Aorta (tissue), 5 donors: ENCODE measurements at regions not wholly inside any gene's neighbourhood (a gene's known extent, or its start where the extent isn't known, plus 50 kb on each side); places are given as distances from the start of the nearest gene placed in this dataset.

Source experiments
- ATAC-seq: fragments of 200-7000 bp; cut with Tn5 transposase; one replicate; pipeline ENCODE4 v1.9.1; 2022; ENCODE audit warnings: moderate library complexity; ENCODE audit not compliant: low FRiP score
- DNase-seq, 2 donors: peaks; one replicate each; pipeline ENCODE4 v3.0.0-alpha.2; 2020
- H3K27ac ChIP-seq, 2 donors: one replicate each; pipeline ENCODE4 v1.5.1; 2013; ENCODE audit warnings: low read length in 2 of 2, mild to moderate bottlenecking in 2 of 2, moderate library complexity in 2 of 2, control low read depth in 1 of 2, inconsistent platforms in 1 of 2, low read depth in 1 of 2
- H3K27me3 ChIP-seq, 2 donors: one replicate each; pipeline ENCODE4 v1.6.1; 2013; ENCODE audit warnings: control low read depth in 1 of 2, low read length in 1 of 2, mild to moderate bottlenecking in 1 of 2, moderate library complexity in 1 of 2; ENCODE audit not compliant: insufficient read depth in 2 of 2, control insufficient read depth in 1 of 2
- H3K36me3 ChIP-seq, 2 donors: one replicate each; pipeline ENCODE4 v1.6.1; 2013; ENCODE audit warnings: control low read depth in 1 of 2, low read length in 1 of 2, mild to moderate bottlenecking in 1 of 2; ENCODE audit not compliant: insufficient read depth in 2 of 2, control insufficient read depth in 1 of 2
- H3K4me1 ChIP-seq, 2 donors: one replicate each; pipeline ENCODE4 v1.6.1; 2013; ENCODE audit warnings: low read length in 2 of 2, control low read depth in 1 of 2, mild to moderate bottlenecking in 1 of 2, moderate library complexity in 1 of 2; ENCODE audit not compliant: insufficient read depth in 2 of 2, control insufficient read depth in 1 of 2
- H3K4me3 ChIP-seq, 2 donors: one replicate each; pipeline ENCODE4 v1.5.1; 2013; ENCODE audit warnings: low read length in 2 of 2, control low read depth in 1 of 2, mild to moderate bottlenecking in 1 of 2
- H3K9me3 ChIP-seq: one replicate; pipeline ENCODE4 v1.6.1; 2013; ENCODE audit warnings: mild to moderate bottlenecking, low read length; ENCODE audit not compliant: control insufficient read depth
- WGBS, 2 donors: extraction: QIAGEN DNeasy Blood & Tissue Kit; methylation state at CpG; one replicate each; pipeline ENCODE4 v1.1.7; 2013; 5-methylcytosine and 5-hydroxymethylcytosine counted together
- intact Hi-C, 2 donors: fragments of 100-400 bp; cut with DNase I; formaldehyde crosslinking; loops; one replicate each; pipeline versions ENCODE4 v1.14.2 to v1.15.0; 2022
- donor health status: healthy with polysubstance abuse.
- donor health status: Bipolar disorder and iron deficiency.
- donor health status: DM: no; HTN: no; CAD: no.
- donor health status: DM: no; HTN: no; CAD: no.
- donor health status: DM: yes; HTN: yes; CAD: no.

- ATAC-seq (no peak), DNase-seq (no peak)
- intact Hi-C loops, result no loop called here
- H3K36me3 ChIP-seq, result no peaks in the 10 kb centered on the region
- 29 to 60% methylated on average over 2 of the region's 2 CpGs for WGBS, 2 donors
- no peak overlapping the region for H3K4me3 ChIP-seq
- peaks cover 1% of the 10 kb centered on the region for H3K9me3 ChIP-seq
- no peaks in the 10 kb centered on the region for H3K4me1 ChIP-seq
- no peaks in the 10 kb centered on the region for H3K27me3 ChIP-seq
- no peak overlapping the region for H3K27ac ChIP-seq
Measured at GRCh38 chr4:168019921-168020320, 72.4 kb upstream of the ANXA10 start.

GRCh38 chr4:168021666-168022065 lies 70.7 kb upstream of the ANXA10 start:
- DNase-seq (no peak), ATAC-seq (no peak)
- intact Hi-C loops, result no loop called here
- H3K4me1 ChIP-seq, result no peaks in the 10 kb centered on the region
- no peaks in the 10 kb centered on the region for H3K27me3 ChIP-seq
- peaks cover 1% of the 10 kb centered on the region for H3K9me3 ChIP-seq
- H3K27ac ChIP-seq, result no peak overlapping the region
- WGBS, 2 donors, result 16 to 22% methylated on average over 1 of the region's 1 CpG
- no peak overlapping the region for H3K4me3 ChIP-seq
- no peaks in the 10 kb centered on the region for H3K36me3 ChIP-seq

- Histone ChIP-seq H3K27ac (no peak overlapping the region), H3K4me3 (no peak overlapping the region), H3K27me3 (no peaks in the 10 kb centered on the region), H3K9me3 (peaks cover 3% of the 10 kb centered on the region), H3K4me1 (no peaks in the 10 kb centered on the region), H3K36me3 (no peaks in the 10 kb centered on the region)
- 88 to 94% methylated on average over 2 of the region's 2 CpGs for WGBS, 2 donors
- ATAC-seq (no peak), DNase-seq (no peak)
- intact Hi-C loops, result no loop called here
Measured at GRCh38 chr4:168028568-168028967, 63.8 kb upstream of the ANXA10 start.

- Histone ChIP-seq H3K27me3 (no peaks in the 10 kb centered on the region), H3K27ac (no peak overlapping the region), H3K4me1 (no peaks in the 10 kb centered on the region), H3K9me3 (peaks cover 3% of the 10 kb centered on the region), H3K4me3 (no peak overlapping the region), H3K36me3 (no peaks in the 10 kb centered on the region)
- 77 to 80% methylated on average over 5 of the region's 5 CpGs for WGBS, 2 donors
- DNase-seq (no peak), ATAC-seq (no peak)
- intact Hi-C loops, result no loop called here
Measured at GRCh38 chr4:168028970-168029597, 63.3 kb upstream of the ANXA10 start.

GRCh38 chr4:168037676-168038075 lies 54.7 kb upstream of the ANXA10 start:
- WGBS, 2 donors, result 73 to 75% methylated on average over 2 of the region's 2 CpGs

GRCh38 chr4:168039593-168039992 lies 52.7 kb upstream of the ANXA10 start:
- H3K9me3 ChIP-seq, result no peaks in the 10 kb centered on the region
- ATAC-seq (no peak), DNase-seq (no peak)
- no peak overlapping the region for H3K4me3 ChIP-seq
- no peaks in the 10 kb centered on the region for H3K36me3 ChIP-seq
- H3K27ac ChIP-seq, result no peak overlapping the region
- no peaks in the 10 kb centered on the region for H3K27me3 ChIP-seq
- intact Hi-C loops, result no loop called here
- 77 to 79% methylated on average over 1 of the region's 1 CpG for WGBS, 2 donors
- H3K4me1 ChIP-seq, result no peaks in the 10 kb centered on the region

More at GRCh38 chr4:168037676-168038075, 54.7 kb upstream of the ANXA10 start:
- Histone ChIP-seq H3K4me1 (no peaks in the 10 kb centered on the region), H3K27me3 (no peaks in the 10 kb centered on the region), H3K9me3 (no peaks in the 10 kb centered on the region), H3K27ac (no peak overlapping the region), H3K4me3 (no peak overlapping the region), H3K36me3 (no peaks in the 10 kb centered on the region)
- ATAC-seq (no peak), DNase-seq (no peak)
- intact Hi-C loops, result no loop called here
